Testis (tissue), 2 donors: ENCODE measurements at regions not wholly inside any gene's neighbourhood (a gene's known extent, or its start where the extent isn't known, plus 50 kb on each side); places are given as distances from the start of the nearest gene placed in this dataset.

Experiments used
- CTCF ChIP-seq, 3 experiments: fragments of 450-650 bp in 2 of 3; fragments of 200-600 bp in 1 of 3; sonication (generic) in 1 of 3; IDR thresholded peaks; one replicate each; pipeline ENCODE4 v1.5.1; 2016 to 2019; ENCODE audit warnings: antibody characterized with exemption in 3 of 3, mild to moderate bottlenecking in 2 of 3, moderate library complexity in 1 of 3
- POLR2A ChIP-seq: fragments of 450-650 bp; IDR thresholded peaks from one replicate; pipeline ENCODE4 v1.6.1; 2017; ENCODE audit warnings: antibody characterized with exemption, mild to moderate bottlenecking, moderate library complexity

DNA sequence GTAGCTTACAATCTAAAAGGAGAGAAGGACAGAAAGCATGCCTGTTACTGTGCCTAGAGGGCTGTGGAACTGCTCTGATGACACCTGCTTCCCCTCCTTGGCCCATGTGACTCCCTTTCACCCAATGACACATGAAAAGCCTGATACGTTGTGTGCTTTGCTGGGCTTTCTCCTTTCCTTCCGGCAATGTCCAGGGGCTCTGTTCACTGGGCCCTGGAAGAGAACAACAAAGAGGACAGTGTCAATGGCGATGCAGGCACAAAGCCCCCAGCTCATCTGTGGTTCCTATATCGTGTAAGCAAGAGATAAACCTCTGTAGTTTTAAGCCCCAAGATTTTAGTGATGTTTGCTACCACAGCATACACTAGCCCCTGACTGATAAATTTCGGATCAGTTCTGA, 306.1 kb downstream of the ABCC12 start:
- TF ChIP-seq POLR2A (no peak), CTCF (IDR thresholded peaks at IDR 0.05) (no peak)
